ENCODE measurements at regions not wholly inside any gene's neighbourhood (a gene's known extent, or its start where the extent isn't known, plus 50 kb on each side); places are given as distances from the start of the nearest gene placed in this dataset.

- no peaks in the 10 kb centered on the region for H3K4me1 ChIP-seq
- TF ChIP-seq POLR2AphosphoS5 (IDR thresholded peaks at IDR 0.05; ENCODE audit: insufficient read depth in 1 of 2, low read depth in 1 of 2): no peak
- no peak for TF ChIP-seq CTCF (IDR thresholded peaks at IDR 0.05)
- no peak for TF ChIP-seq POLR2A (IDR thresholded peaks at IDR 0.05)
- H3K27me3 ChIP-seq: no peaks in the 10 kb centered on the region
- no peak overlapping the region for H3K27ac ChIP-seq
- H3K4me3 ChIP-seq: no peak overlapping the region
- no peak for DNase-seq (ENCODE audit: extremely low spot score in 2 of 2)
- no peaks in the 10 kb centered on the region for H3K36me3 ChIP-seq
- H3K9me3 ChIP-seq: no peaks in the 10 kb centered on the region
- intact Hi-C loops (cut with DNase I): no loop called here
Measured at GRCh38 chr11:112392904-112393303, 132.2 kb upstream of the PLET1 start.

- intact Hi-C loops (cut with DNase I): no loop called here
- Histone ChIP-seq H3K27me3 (no peaks in the 10 kb centered on the region), H3K4me1 (no peaks in the 10 kb centered on the region), H3K27ac (no peak overlapping the region), H3K36me3 (no peaks in the 10 kb centered on the region), H3K4me3 (no peak overlapping the region), H3K9me3 (no peaks in the 10 kb centered on the region)
- no peak for DNase-seq (ENCODE audit: extremely low spot score in 2 of 2)
- no peak for TF ChIP-seq CTCF (IDR thresholded peaks at IDR 0.05)
- no peak for TF ChIP-seq POLR2A (IDR thresholded peaks at IDR 0.05)
- no peak for TF ChIP-seq POLR2AphosphoS5 (IDR thresholded peaks at IDR 0.05; ENCODE audit: insufficient read depth in 1 of 2, low read depth in 1 of 2)
Measured at GRCh38 chr11:112394304-112394703, 133.6 kb upstream of the PLET1 start.

- Histone ChIP-seq H3K36me3 (no peaks in the 10 kb centered on the region), H3K27me3 (no peaks in the 10 kb centered on the region), H3K4me1 (no peaks in the 10 kb centered on the region), H3K4me3 (no peak overlapping the region), H3K9me3 (no peaks in the 10 kb centered on the region), H3K27ac (no peak overlapping the region)
- DNase-seq (ENCODE audit: extremely low spot score in 2 of 2): no peak
- intact Hi-C loops (cut with DNase I): no loop called here
- TF ChIP-seq POLR2A (IDR thresholded peaks at IDR 0.05) (no peak), CTCF (IDR thresholded peaks at IDR 0.05) (no peak), POLR2AphosphoS5 (IDR thresholded peaks at IDR 0.05; ENCODE audit: insufficient read depth in 1 of 2, low read depth in 1 of 2) (no peak)
Measured at GRCh38 chr11:112396076-112396475, 135.4 kb upstream of the PLET1 start.

GRCh38 chr11:112398798-112399478, 138.3 kb upstream of the PLET1 start:
- no peaks in the 10 kb centered on the region for H3K27me3 ChIP-seq
- no peaks in the 10 kb centered on the region for H3K4me1 ChIP-seq
- no peak overlapping the region for H3K27ac ChIP-seq
- no peak for DNase-seq (ENCODE audit: extremely low spot score in 2 of 2)
- H3K9me3 ChIP-seq: no peaks in the 10 kb centered on the region
- no peak for TF ChIP-seq CTCF (IDR thresholded peaks at IDR 0.05)
- no peak for TF ChIP-seq POLR2A (IDR thresholded peaks at IDR 0.05)
- no peak for TF ChIP-seq POLR2AphosphoS5 (IDR thresholded peaks at IDR 0.05; ENCODE audit: insufficient read depth in 1 of 2, low read depth in 1 of 2)
- H3K36me3 ChIP-seq: no peaks in the 10 kb centered on the region
- intact Hi-C loops (cut with DNase I): no loop called here
- H3K4me3 ChIP-seq: no peak overlapping the region

GRCh38 chr11:112400476-112401014, 139.9 kb upstream of the PLET1 start:
- H3K36me3 ChIP-seq: no peaks in the 10 kb centered on the region
- H3K27me3 ChIP-seq: no peaks in the 10 kb centered on the region
- no peak overlapping the region for H3K27ac ChIP-seq
- H3K4me1 ChIP-seq: no peaks in the 10 kb centered on the region
- TF ChIP-seq POLR2AphosphoS5 (IDR thresholded peaks at IDR 0.05; ENCODE audit: insufficient read depth in 1 of 2, low read depth in 1 of 2): no peak
- TF ChIP-seq CTCF (IDR thresholded peaks at IDR 0.05): no peak
- no peak for TF ChIP-seq POLR2A (IDR thresholded peaks at IDR 0.05)
- no peaks in the 10 kb centered on the region for H3K9me3 ChIP-seq
- intact Hi-C loops (cut with DNase I): no loop called here
- H3K4me3 ChIP-seq: no peak overlapping the region
- no peak for DNase-seq (ENCODE audit: extremely low spot score in 2 of 2)

All from vagina (tissue), 2 donors.